A172 (cell line): ENCODE measurements at regions not wholly inside any gene's neighbourhood (a gene's known extent, or its start where the extent isn't known, plus 50 kb on each side); places are given as distances from the start of the nearest gene placed in this dataset.
"Not testable (repeated sequence)": the region's sequence is repeated elsewhere in the genome, so short reads cannot be mapped to it uniquely, and the experiment has no call there.

ENCODE experiments used
- DNase-seq: peaks from one replicate; pipeline ENCODE4 v3.0.0-alpha.2; 2015; ENCODE audit warnings: low spot score

- not testable (repeated sequence) for DNase-seq
Observed at GRCh38 chr21:9001890-9002663, 1519.3 kb upstream of the TPTE start.

- not testable (repeated sequence) for DNase-seq
Observed at GRCh38 chr21:9003909-9004814, 1517.2 kb upstream of the TPTE start.

- not testable (repeated sequence) for DNase-seq
Observed at GRCh38 chr21:9004815-9005518, 1516.4 kb upstream of the TPTE start.

GRCh38 chr21:9005671-9006070 is 1515.7 kb upstream of the TPTE start:
- DNase-seq: not testable (repeated sequence)

- not testable (repeated sequence) for DNase-seq
Observed at GRCh38 chr21:9006111-9006510, 1515.3 kb upstream of the TPTE start.

GRCh38 chr21:9006553-9007323 is 1514.6 kb upstream of the TPTE start:
- DNase-seq: not testable (repeated sequence)

GRCh38 chr21:9008636-9009035 is 1512.7 kb upstream of the TPTE start:
- DNase-seq: no peak

- DNase-seq: not testable (repeated sequence)
Observed at GRCh38 chr21:9009267-9010016, 1511.9 kb upstream of the TPTE start.

- not testable (repeated sequence) for DNase-seq
Observed at GRCh38 chr21:9010121-9010795, 1511.1 kb upstream of the TPTE start.

- DNase-seq: not testable (repeated sequence)
Observed at GRCh38 chr21:9010936-9011890, 1510.2 kb upstream of the TPTE start.

GRCh38 chr21:9011916-9012315 is 1509.5 kb upstream of the TPTE start:
- DNase-seq: not testable (repeated sequence)

- DNase-seq: not testable (repeated sequence)
Observed at GRCh38 chr21:9013502-9014242, 1507.7 kb upstream of the TPTE start.

- not testable (repeated sequence) for DNase-seq
Observed at GRCh38 chr21:9014243-9014734, 1507.1 kb upstream of the TPTE start.

GRCh38 chr21:9015483-9016197 is 1505.7 kb upstream of the TPTE start:
- not testable (repeated sequence) for DNase-seq

- DNase-seq: not testable (repeated sequence)
Observed at GRCh38 chr21:9017206-9017605, 1504.2 kb upstream of the TPTE start.

- not testable (repeated sequence) for DNase-seq
Observed at GRCh38 chr21:9018731-9019253, 1502.6 kb upstream of the TPTE start.
